KBM-7 (cell line): ENCODE measurements at regions not wholly inside any gene's neighbourhood (a gene's known extent, or its start where the extent isn't known, plus 50 kb on each side); places are given as distances from the start of the nearest gene placed in this dataset.
A peak's percentile ranks its signal among the peaks of the same experiment; 100 is the strongest.

Source experiments
- DNase-seq: peaks from one replicate; pipeline ENCODE4 v3.0.0-alpha.2; 2015
- in situ Hi-C: fragments of 300-500 bp; cut with MboI; formaldehyde crosslinking; loops from 2 replicates; pipeline ENCODE4 v1.14.3; 2020; ENCODE audit warnings: low sequenced_read_pairs, low pct_unique_long_range_greater_than_20kb, mixed read lengths

GRCh38 chrX:39936886-39937770 is 160.6 kb downstream of the BCOR start:
- peak; percentile 77 for DNase-seq
- in situ Hi-C loops: no loop called here

GRCh38 chrX:39938466-39938865 is 159.3 kb downstream of the BCOR start:
- no peak for DNase-seq
- in situ Hi-C loops: no loop called here

- in situ Hi-C loops: no loop called here
- DNase-seq: no peak
Observed at GRCh38 chrX:39939678-39940077, 158.1 kb downstream of the BCOR start.

GRCh38 chrX:39941332-39941920 is 156.3 kb downstream of the BCOR start:
- in situ Hi-C loops: no loop called here
- no peak for DNase-seq

- no peak for DNase-seq
- in situ Hi-C loops: no loop called here
Observed at GRCh38 chrX:39944416-39944815, 153.3 kb downstream of the BCOR start.

GRCh38 chrX:39945709-39946108 is 152.0 kb downstream of the BCOR start:
- DNase-seq: no peak
- in situ Hi-C loops: no loop called here

GRCh38 chrX:39946822-39947221 is 150.9 kb downstream of the BCOR start:
- peak; percentile 43 for DNase-seq
- in situ Hi-C loops: no loop called here

GRCh38 chrX:39948582-39948981 is 149.2 kb downstream of the BCOR start:
- in situ Hi-C loops: no loop called here
- peak; percentile 37 for DNase-seq

GRCh38 chrX:39950018-39950688 is 147.6 kb downstream of the BCOR start:
- no peak for DNase-seq
- in situ Hi-C loops: no loop called here

- DNase-seq: no peak
- in situ Hi-C loops: no loop called here
Observed at GRCh38 chrX:39952989-39953388, 144.8 kb downstream of the BCOR start.

GRCh38 chrX:39953879-39954278 is 143.9 kb downstream of the BCOR start:
- DNase-seq: no peak
- in situ Hi-C loops: no loop called here

- in situ Hi-C loops: no loop called here
- no peak for DNase-seq
Observed at GRCh38 chrX:39954851-39955250, 142.9 kb downstream of the BCOR start.

GRCh38 chrX:39955625-39956024 is 142.1 kb downstream of the BCOR start:
- peak; percentile 54 for DNase-seq
- in situ Hi-C loops: no loop called here

GRCh38 chrX:39956803-39957394 is 140.9 kb downstream of the BCOR start:
- no peak for DNase-seq
- in situ Hi-C loops: no loop called here

GRCh38 chrX:39957816-39958566 is 139.8 kb downstream of the BCOR start:
- in situ Hi-C loops: no loop called here
- DNase-seq: no peak

GRCh38 chrX:39958850-39959249 is 138.9 kb downstream of the BCOR start:
- in situ Hi-C loops: no loop called here
- no peak for DNase-seq

GRCh38 chrX:39960219-39960618 is 137.5 kb downstream of the BCOR start:
- in situ Hi-C loops: no loop called here
- no peak for DNase-seq

GRCh38 chrX:39961441-39961840 is 136.3 kb downstream of the BCOR start:
- DNase-seq: no peak
- in situ Hi-C loops: no loop called here

- DNase-seq: no peak
- in situ Hi-C loops: no loop called here
Observed at GRCh38 chrX:39965051-39965573, 132.6 kb downstream of the BCOR start.
